ENCODE measurements at regions not wholly inside any gene's neighbourhood (a gene's known extent, or its start where the extent isn't known, plus 50 kb on each side); places are given as distances from the start of the nearest gene placed in this dataset.
A peak's percentile ranks its signal among the peaks of the same experiment; 100 is the strongest.
"Not testable (repeated sequence)": the region's sequence is repeated elsewhere in the genome, so short reads cannot be mapped to it uniquely, and the experiment has no call there.

GRCh38 chr6:165010556-165011535 is 298.6 kb downstream of the C6orf118 start:
- no peak for DNase-seq (ENCODE audit: low read depth in 2 of 2, low spot score in 1 of 2)

- no peak for DNase-seq (ENCODE audit: low read depth in 2 of 2, low spot score in 1 of 2)
These were observed 300.4 kb downstream of the C6orf118 start for GRCh38 chr6:165008971-165009370.

GRCh38 chr6:165002866-165003265 is 306.5 kb downstream of the C6orf118 start:
- DNase-seq (ENCODE audit: low read depth in 2 of 2, low spot score in 1 of 2): no peak

- DNase-seq (ENCODE audit: low read depth in 2 of 2, low spot score in 1 of 2): no peak
These were observed 307.0 kb downstream of the C6orf118 start for GRCh38 chr6:165002358-165002757.

DNA sequence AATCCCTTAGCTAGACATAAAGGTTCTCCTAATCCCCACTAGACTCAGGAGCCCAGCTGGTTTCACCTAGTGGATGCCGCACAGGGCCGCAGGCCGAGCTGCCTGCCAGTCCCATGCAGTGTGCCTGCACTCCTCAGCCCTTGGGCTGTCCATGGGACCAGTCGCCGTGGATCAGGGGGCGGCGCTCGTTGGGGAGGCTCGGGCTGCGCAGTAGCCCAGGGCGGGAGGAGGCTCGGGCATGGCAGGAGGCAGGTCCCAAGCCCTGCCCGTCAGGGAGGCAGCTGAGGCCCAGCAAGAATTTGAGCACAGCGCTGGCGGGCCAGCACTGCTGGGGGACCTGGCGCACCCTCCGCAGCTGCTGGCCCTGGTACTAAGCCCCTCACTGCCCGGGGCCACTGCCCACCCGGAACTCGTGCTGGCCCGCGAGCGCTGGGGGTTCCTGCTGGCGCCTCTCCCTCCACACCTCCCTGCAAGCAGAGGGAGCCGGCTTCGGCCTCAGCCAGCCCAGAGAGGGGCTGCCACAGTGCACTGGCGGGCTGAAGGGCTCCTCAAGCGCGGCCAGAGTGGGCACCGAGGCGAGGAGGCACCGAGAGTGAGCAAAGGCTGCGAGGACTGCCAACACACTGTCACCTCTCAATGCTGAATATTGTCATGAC is 307.8 kb downstream of the C6orf118 start:
- no peak for DNase-seq (ENCODE audit: low read depth in 2 of 2, low spot score in 1 of 2)

- DNase-seq (ENCODE audit: low read depth in 2 of 2, low spot score in 1 of 2): no peak
These were observed 311.1 kb downstream of the C6orf118 start for GRCh38 chr6:164998297-164998696.

- no peak for DNase-seq (ENCODE audit: low read depth in 2 of 2, low spot score in 1 of 2)
These were observed 312.6 kb downstream of the C6orf118 start for GRCh38 chr6:164996838-164997237.

DNA sequence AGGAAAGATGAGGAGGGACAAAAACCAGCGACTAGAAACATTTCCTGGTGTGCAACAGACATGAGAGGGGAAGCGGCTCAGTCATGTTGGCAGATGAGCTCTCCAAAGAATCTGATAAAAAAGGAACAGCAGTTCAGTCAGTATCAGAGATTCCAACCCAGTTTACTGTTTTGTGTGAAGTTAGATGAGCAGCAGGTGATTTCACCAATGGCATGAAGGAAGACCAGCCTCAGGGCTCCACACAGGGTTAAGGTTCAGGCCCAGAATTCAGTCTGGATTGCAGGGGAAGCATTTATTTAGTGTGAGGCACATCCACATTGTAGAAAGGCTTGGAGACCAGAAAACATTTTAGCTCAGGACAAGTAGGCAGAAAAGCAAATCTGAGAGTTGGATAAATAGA is 317.8 kb downstream of the C6orf118 start:
- no peak for DNase-seq (ENCODE audit: low read depth in 2 of 2, low spot score in 1 of 2)

DNA sequence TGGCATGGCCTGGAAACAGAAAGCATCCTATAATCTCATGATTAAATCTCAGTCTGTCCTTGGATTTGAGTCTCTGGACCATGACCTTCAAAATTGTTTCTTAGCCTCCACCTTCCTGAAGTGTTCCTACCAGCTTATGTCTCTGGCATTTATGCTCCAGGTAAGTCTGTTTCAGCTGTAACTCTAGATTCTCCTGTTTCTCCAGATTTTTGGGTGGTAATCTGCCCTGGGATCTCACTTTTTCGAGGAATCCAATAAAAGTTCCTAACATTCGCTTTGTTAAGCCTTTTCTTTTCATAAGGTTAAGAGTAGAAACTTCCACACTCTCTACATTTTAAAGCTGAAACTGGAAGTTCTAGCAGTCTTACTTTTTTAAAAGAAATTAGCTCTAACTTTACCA is 318.5 kb downstream of the C6orf118 start:
- DNase-seq (ENCODE audit: low read depth in 2 of 2, low spot score in 1 of 2): no peak

GRCh38 chr6:164982389-164982788 is 327.0 kb downstream of the C6orf118 start:
- DNase-seq (ENCODE audit: low read depth in 2 of 2, low spot score in 1 of 2): no peak

DNA sequence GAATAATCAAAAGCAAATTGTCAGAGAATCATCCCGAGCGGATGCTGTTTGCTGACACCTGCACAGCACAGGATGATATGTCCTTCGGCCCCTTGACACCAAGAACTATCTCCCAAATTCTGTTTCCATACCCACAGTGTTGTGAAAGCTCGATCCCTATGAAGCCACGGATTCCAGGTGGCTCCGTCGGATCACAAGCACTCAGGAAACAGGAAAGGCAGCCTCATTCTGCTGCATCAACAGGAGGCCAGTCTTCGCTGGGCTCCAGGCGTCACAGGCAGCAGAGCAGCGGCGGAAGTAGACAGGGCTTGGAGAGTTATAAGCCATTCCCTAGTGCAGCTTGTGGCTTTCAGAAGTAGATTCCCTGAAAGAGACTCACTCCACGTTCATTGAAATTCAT is 342.3 kb downstream of the C6orf118 start:
- no peak for DNase-seq (ENCODE audit: low read depth in 2 of 2, low spot score in 1 of 2)

- no peak for DNase-seq (ENCODE audit: low read depth in 2 of 2, low spot score in 1 of 2)
These were observed 346.6 kb downstream of the C6orf118 start for GRCh38 chr6:164962805-164963204.

DNA sequence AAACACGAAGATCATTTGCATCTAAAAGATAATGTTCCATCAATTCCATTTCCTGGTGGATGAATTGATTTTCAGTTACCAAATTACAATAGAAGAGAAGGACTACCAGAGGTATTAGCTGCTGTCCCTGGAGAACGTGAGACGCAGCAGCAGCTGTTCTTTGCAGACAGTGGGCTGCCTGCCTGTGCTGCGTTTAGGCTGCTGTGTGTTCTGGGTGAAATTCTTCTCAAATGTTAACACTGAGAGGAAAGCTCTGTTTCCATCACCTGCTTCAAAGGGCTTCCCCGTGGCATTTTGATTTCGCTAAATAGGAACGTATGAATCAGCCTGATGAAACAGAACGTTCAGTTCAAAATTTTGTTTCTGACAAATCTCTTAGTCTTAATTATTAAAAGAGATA is 362.2 kb downstream of the C6orf118 start:
- DNase-seq (ENCODE audit: low read depth in 2 of 2, low spot score in 1 of 2): no peak

DNA sequence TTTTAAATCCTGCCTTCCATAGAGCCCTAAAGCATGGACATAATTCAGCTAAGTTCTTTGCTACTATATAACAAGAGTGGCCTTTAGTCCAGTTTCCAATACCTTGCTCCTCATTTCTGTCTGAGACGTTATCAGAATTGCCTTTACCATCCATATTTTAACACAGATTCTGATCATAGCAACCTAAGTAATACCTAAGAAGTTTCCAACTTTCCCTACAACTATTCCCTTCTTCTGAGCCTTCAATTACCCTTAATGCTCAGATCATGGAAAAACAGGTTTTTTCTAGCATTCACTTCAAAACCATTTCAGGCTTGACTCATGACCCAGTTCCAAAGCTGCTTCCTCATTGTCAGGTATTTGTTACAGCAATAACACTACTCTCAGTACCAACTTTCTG is 367.1 kb downstream of the C6orf118 start:
- no peak for DNase-seq (ENCODE audit: low read depth in 2 of 2, low spot score in 1 of 2)

DNA sequence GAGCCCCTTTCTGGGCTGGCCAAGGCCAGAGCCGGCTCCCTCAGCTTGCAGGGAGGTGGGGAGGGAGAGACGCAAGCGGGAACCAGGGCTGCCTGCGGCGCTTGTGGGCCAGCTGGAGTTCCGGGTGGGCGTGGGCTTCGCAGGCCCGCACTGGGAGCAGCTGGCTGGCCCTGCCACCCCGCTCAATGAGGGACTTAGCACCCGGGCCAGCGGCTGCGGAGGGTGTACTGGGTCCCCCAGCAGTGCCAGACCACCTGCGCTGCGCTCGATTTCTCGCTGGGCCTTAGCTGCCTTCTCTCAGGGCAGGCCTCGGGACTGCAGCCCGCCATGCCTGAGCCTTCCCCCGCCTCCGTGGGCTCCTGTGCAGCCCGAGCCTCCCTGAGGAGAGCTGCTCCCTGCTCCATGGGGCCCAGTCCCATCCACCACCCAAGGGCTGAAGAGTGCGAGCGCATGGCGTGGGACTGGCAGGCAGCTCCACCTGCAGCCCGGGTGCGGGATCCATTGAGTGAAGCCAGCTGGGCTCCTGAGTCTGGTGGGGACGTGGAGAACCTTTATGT is 376.1 kb downstream of the C6orf118 start:
- not testable (repeated sequence) for DNase-seq (ENCODE audit: low read depth in 2 of 2, low spot score in 1 of 2)

- DNase-seq (ENCODE audit: low read depth in 2 of 2, low spot score in 1 of 2): no peak
These were observed 379.9 kb downstream of the C6orf118 start for GRCh38 chr6:164929408-164929977.

- no peak for DNase-seq (ENCODE audit: low read depth in 2 of 2, low spot score in 1 of 2)
These were observed 380.5 kb downstream of the C6orf118 start for GRCh38 chr6:164928728-164929407.

DNA sequence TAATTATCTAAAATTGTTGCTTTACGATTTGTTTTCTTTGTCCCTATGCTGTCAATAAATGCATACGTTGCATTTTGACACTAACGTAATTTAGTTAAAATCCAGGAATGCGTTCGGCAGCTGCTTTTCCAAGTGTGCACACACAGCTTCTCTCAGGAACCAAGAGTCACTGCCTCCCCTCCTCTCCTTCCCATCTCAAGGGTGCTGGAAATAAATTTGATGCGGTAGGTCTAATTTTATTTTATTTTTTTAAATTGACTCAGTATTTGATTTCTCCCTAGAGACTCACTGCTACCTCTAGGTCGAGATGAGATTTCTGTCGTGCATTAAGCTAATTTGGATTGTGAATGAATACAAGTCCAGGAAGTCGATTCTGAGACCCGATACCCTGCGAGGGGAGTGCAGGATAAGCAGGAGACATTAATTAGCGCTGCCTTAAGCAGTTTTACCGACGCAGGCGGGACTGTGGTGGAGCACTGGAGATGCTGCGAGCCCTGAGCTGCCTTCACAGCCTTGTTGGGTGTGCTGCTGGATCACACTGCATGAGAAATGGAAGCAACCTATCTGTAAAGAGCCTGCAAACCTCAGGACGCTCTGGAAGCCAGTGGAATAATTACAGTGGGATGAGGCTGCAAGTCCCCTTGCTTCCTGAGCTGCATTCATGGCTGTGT is 381.2 kb downstream of the C6orf118 start:
- no peak for DNase-seq (ENCODE audit: low read depth in 2 of 2, low spot score in 1 of 2)

GRCh38 chr6:164927288-164928056 is 381.9 kb downstream of the C6orf118 start:
- DNase-seq (ENCODE audit: low read depth in 2 of 2, low spot score in 1 of 2): peak in 1 of 2 donors; percentile 11

- no peak for DNase-seq (ENCODE audit: low read depth in 2 of 2, low spot score in 1 of 2)
These were observed 382.7 kb downstream of the C6orf118 start for GRCh38 chr6:164926686-164927085.

Data from stimulated activated CD8-positive, alpha-beta memory T cell treated with anti-CD3 and anti-CD28 coated beads, Interleukin-4, amount 100 ng/mL, for 1 hour (primary cell).